ENCODE measurements at regions not wholly inside any gene's neighbourhood (a gene's known extent, or its start where the extent isn't known, plus 50 kb on each side); places are given as distances from the start of the nearest gene placed in this dataset.

DNA sequence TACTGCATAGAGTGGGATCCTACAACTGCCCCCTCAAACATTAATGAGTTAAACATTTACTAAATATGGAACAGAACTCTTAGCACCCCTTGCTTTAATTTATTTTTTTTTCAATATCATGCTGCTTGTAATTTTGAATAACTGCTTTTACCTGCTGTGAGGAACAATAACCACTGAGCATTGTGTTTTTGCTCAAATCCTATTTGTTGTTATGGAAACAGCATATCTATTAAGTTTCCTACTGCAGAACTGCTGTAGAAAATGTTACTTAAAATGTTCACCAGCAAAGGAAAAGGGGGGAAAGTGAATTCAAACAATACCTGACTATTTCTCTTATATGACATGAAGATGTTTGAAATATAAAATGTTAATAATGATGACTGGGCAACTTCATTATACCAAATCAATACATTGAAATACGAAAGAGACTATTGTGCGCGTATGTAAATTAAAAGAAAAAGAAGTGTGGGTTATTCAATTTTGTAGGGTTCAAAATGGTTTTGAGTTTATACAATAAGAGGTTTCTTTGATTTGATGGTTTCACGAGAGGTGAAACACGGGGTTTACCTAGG lies 1043.8 kb upstream of the NUDT12 start:
- WGBS (ENCODE audit: insufficient coverage, low coverage, low lambda C conversion rate, missing lambda C conversion rate): 61% methylated on average over 5 of the region's 5 CpGs
- no peaks in the 10 kb centered on the region for H3K4me1 ChIP-seq
- H3K4me3 ChIP-seq: no peak overlapping the region
- no peaks in the 10 kb centered on the region for H3K36me3 ChIP-seq
- no peaks in the 10 kb centered on the region for H3K9me3 ChIP-seq
- H3K27me3 ChIP-seq: no peaks in the 10 kb centered on the region
- intact Hi-C loops (cut with DNase I): no loop called here
- DNase-seq (no peak), ATAC-seq (no peak)
- H3K27ac ChIP-seq: no peak overlapping the region
- no peak for TF ChIP-seq POLR2A (IDR thresholded peaks at IDR 0.05)

DNA sequence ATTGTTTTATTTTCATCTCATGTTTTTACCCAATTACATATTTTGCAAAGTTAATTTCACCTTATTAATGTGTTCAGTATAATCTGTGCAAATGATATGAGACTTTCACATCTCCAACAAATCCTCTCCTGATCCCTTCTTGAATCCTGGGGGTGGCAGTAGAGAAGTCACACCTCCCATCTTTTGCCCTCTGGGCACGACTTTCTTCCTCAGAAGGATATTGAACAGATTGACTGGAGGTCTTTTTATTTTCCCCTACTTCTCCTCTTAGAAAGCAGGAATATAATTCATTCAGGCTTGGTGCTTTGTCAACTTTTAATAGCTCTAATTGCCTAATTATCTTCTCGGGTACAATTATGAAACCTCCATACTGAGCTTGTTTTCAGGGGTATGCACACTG lies 1037.1 kb upstream of the NUDT12 start:
- H3K4me1 ChIP-seq: no peaks in the 10 kb centered on the region
- no peaks in the 10 kb centered on the region for H3K36me3 ChIP-seq
- no peak for TF ChIP-seq POLR2A (IDR thresholded peaks at IDR 0.05)
- TF ChIP-seq, protein P1, sequence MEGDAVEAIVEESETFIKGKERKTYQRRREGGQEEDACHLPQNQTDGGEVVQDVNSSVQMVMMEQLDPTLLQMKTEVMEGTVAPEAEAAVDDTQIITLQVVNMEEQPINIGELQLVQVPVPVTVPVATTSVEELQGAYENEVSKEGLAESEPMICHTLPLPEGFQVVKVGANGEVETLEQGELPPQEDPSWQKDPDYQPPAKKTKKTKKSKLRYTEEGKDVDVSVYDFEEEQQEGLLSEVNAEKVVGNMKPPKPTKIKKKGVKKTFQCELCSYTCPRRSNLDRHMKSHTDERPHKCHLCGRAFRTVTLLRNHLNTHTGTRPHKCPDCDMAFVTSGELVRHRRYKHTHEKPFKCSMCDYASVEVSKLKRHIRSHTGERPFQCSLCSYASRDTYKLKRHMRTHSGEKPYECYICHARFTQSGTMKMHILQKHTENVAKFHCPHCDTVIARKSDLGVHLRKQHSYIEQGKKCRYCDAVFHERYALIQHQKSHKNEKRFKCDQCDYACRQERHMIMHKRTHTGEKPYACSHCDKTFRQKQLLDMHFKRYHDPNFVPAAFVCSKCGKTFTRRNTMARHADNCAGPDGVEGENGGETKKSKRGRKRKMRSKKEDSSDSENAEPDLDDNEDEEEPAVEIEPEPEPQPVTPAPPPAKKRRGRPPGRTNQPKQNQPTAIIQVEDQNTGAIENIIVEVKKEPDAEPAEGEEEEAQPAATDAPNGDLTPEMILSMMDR (IDR thresholded peaks at IDR 0.05): no peak
- ATAC-seq: no peak
- DNase-seq: no peak
- no peak overlapping the region for H3K27ac ChIP-seq
- H3K9me3 ChIP-seq: no peaks in the 10 kb centered on the region
- 21% methylated on average over 2 of the region's 2 CpGs for WGBS (ENCODE audit: insufficient coverage, low coverage, low lambda C conversion rate, missing lambda C conversion rate)
- intact Hi-C loops (cut with DNase I): no loop called here
- H3K4me3 ChIP-seq: no peak overlapping the region
- H3K27me3 ChIP-seq: no peaks in the 10 kb centered on the region

DNA sequence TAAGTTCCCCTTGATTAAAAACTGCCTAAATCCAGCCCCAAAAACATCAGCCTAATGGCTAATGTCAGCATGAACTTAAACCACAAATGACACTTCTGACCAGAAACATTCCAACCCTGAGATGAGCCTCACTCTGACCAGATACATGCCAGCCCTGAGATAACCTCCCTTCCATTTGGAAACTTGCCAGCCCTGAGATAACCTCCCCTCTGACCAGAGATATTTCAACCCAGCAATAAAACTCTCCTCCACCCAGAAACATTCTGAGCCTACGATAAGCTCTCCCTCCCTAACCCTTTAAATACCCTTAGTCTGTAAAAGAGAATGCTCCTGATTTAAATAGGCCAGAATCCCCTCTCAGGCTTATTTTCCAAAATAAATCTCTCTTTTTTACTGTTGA lies 1035.7 kb upstream of the NUDT12 start:
- TF ChIP-seq, protein P1 (IDR thresholded peaks at IDR 0.05): no peak
- TF ChIP-seq POLR2A (IDR thresholded peaks at IDR 0.05): no peak
- Histone ChIP-seq H3K36me3 (no peaks in the 10 kb centered on the region), H3K27ac (no peak overlapping the region), H3K4me3 (no peak overlapping the region), H3K27me3 (no peaks in the 10 kb centered on the region), H3K9me3 (no peaks in the 10 kb centered on the region), H3K4me1 (no peaks in the 10 kb centered on the region)
- DNase-seq (no peak), ATAC-seq (no peak)
- 0% methylated on average over 1 of the region's 1 CpG for WGBS (ENCODE audit: insufficient coverage, low coverage, low lambda C conversion rate, missing lambda C conversion rate)
- intact Hi-C loops (cut with DNase I): no loop called here

DNA sequence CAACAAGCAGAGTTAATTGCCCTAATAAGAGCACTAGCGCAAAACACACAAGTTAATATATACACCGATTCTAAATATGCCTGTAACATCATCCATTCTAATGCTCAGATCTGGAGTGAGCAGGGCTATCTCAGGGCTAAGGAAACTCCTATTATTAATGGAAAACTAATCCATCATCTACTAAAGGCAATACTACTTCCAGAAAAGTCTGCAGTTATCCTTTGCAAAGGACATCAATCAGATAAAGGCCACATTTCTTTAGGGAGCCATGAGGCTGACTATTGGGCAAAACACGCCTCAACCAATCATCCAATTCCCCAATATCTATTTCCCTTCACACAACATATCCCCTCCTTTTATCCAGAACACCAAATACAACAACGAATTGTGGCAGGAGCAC lies 1032.3 kb upstream of the NUDT12 start:
- ATAC-seq (no peak), DNase-seq (no peak)
- no peak for TF ChIP-seq POLR2A (IDR thresholded peaks at IDR 0.05)
- TF ChIP-seq, protein P1 (IDR thresholded peaks at IDR 0.05): no peak
- Histone ChIP-seq H3K27me3 (no peaks in the 10 kb centered on the region), H3K9me3 (no peaks in the 10 kb centered on the region), H3K4me3 (no peak overlapping the region), H3K36me3 (no peaks in the 10 kb centered on the region), H3K4me1 (no peaks in the 10 kb centered on the region), H3K27ac (no peak overlapping the region)
- WGBS (ENCODE audit: insufficient coverage, low coverage, low lambda C conversion rate, missing lambda C conversion rate): 52% methylated on average over 4 of the region's 4 CpGs
- intact Hi-C loops (cut with DNase I): no loop called here

DNA sequence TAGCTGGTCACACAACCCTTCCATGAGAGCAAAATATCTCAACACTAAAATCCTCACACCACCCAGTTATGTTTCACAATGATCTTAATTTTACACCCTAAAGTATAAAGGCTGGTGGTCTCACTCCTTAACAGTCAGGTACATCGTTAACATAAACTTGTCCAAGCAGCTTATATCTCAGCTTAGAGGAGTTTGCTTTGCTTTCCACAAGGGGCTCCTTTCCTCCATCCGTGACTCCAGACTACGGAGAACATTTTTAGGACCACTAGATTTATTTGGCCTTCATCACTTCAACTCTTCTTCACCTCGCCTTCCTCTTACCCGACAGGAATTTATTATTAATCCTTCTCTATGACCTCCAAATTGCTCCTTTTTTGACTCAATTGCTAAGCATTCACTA lies 1014.1 kb upstream of the NUDT12 start:
- WGBS (ENCODE audit: insufficient coverage, low coverage, low lambda C conversion rate, missing lambda C conversion rate): 36% methylated on average over 5 of the region's 5 CpGs
- no peak for TF ChIP-seq POLR2A (IDR thresholded peaks at IDR 0.05)
- TF ChIP-seq, protein P1 (IDR thresholded peaks at IDR 0.05): no peak
- Histone ChIP-seq H3K4me1 (no peaks in the 10 kb centered on the region), H3K27ac (no peak overlapping the region), H3K36me3 (no peaks in the 10 kb centered on the region), H3K4me3 (no peak overlapping the region), H3K9me3 (no peaks in the 10 kb centered on the region), H3K27me3 (no peaks in the 10 kb centered on the region)
- intact Hi-C loops (cut with DNase I): no loop called here
- no peak for ATAC-seq
- no peak for DNase-seq

All from right lobe of liver (tissue), 6 donors.